SKM-1 (cell line): ENCODE measurements at regions not wholly inside any gene's neighbourhood (a gene's known extent, or its start where the extent isn't known, plus 50 kb on each side); places are given as distances from the start of the nearest gene placed in this dataset.
"Not testable (repeated sequence)": the region's sequence is repeated elsewhere in the genome, so short reads cannot be mapped to it uniquely, and the experiment has no call there.

ENCODE experiments used
- DNase-seq: peaks from one replicate; lab custom pipeline; 2025; ENCODE audit not compliant: unreplicated experiment; lab: John Stamatoyannopoulos, UW

DNA sequence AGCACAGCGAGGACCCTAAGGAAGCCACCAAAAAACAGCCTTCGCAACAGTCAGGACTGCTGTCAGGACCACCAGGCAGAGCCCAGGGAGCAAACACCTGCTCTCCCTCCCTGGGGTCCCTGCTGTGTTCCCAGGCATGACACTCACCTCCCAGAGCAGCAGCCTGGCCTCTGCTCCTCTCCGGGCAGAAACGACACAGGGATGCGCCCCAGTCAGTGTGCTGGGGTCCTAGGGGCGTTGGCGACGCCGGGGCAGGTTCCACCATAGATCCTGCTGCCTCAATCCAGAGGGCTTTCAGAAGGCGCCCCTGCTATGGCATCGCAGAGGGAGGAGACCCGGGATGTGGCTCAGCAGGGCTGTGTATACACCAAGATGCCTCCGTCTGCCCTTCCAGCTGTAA lies 169.7 kb upstream of the FOXD4L5 start:
- DNase-seq: not testable (repeated sequence)

DNA sequence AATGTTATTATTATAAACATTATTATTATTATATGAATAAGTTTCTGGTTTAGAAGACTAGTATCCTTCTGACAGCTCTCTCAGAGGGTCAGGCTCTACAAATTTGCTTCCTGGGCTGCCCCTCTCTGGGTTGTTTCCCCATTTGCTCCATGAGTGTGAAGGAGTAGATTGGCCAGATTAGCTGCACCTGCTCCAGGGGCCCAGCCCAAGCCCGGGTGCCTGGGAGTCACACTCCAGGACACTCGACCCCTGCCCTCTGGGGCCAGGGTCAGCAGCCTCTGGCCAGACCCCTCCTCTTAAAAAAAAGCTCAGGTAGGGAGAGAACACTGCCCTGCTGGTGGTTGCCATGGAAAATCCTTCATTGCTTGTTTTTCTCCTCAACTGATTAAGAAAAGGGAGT lies 169.0 kb upstream of the FOXD4L5 start:
- DNase-seq: not testable (repeated sequence)

DNA sequence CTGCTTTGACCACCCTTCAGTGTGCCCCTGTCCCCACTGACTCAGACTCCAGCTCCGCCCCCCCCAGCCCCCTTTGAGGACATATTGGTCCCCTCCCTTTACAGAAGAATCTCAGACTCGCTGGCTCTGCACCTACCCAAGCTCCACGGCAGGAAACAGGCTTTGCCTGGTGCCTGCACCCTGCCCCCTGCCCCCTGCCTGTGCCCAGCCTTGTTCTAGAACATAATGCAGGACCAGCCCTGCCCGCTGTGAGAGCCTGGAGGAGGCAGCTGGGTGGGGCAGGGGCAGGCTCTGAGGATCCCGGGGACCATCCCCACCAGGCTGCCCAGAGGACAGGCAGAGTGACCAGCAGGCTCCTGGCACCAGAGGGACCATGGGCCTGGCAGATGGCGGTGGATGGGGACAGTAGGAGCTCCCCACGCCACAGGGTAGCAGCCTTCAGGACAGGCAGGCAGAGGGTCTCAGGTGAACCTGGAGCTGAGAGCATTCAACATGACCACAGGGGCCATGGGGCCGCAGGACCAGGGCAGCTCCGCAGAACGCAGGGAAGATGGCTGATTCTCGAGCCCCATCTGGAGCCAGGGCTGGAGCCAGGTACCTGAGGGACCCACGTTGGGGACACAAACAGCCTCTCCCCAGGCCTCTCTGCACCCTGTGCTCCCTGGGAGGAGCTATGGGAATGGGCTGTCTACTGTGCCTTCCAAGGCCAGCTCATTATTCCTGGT lies 165.0 kb upstream of the FOXD4L5 start:
- not testable (repeated sequence) for DNase-seq

DNA sequence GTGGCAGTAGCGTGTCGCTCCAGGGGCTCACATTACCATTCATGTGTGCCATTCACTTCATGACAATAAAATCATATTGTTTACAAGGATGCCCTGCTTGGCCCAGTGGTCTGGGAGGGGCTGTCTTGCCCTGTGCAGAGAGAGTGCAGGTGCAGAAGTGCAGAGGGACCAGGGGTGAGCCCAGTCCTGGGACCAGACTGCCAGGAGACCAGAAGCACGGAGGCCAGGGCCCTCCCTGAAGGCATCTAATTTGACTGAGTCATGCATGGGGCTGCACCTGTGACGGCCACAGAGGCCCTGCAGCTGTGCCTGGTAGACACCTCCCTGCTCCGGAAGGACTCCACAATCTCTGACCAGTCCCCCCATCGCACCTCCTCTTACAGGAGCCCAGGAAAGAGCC lies 164.4 kb upstream of the FOXD4L5 start:
- DNase-seq: no peak

DNA sequence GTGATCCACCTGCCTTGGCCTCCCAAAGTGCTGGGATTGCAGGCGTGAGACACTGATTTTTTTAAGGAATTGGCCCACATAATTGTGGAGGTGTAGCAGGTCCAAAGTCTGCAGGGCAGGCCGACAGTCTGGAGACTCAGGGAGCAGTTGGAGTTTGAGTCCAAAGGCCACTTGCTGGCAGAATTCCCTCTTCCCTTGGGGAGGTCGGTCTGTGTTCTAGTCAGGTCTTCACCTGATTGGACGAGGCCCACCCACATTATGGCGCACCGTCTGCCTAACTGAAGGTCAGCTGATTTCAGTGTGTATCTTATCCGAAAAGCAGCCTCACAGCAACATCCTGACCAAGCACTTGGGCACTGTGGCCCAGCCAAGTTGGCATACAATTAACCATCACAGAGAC lies 162.1 kb upstream of the FOXD4L5 start:
- not testable (repeated sequence) for DNase-seq

DNA sequence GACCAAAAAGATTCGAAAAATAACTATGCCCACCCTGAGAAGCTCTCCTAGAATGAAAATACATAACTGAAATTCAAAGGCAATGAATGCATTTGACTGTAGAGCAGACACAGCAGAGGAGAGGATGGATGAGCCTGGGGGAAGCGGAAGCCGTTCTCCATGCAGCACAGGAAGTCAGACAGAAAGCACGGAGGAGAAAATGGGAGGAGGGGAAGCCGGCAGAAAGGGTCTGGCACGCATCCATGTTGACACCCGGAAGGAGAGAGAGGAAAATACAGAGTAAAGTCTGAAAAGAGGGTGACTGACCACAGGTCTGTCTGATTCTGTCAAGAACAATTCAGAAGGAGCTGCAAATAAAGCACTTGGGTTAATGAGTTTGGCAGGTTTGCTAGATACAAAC lies 161.0 kb upstream of the FOXD4L5 start:
- not testable (repeated sequence) for DNase-seq

DNA sequence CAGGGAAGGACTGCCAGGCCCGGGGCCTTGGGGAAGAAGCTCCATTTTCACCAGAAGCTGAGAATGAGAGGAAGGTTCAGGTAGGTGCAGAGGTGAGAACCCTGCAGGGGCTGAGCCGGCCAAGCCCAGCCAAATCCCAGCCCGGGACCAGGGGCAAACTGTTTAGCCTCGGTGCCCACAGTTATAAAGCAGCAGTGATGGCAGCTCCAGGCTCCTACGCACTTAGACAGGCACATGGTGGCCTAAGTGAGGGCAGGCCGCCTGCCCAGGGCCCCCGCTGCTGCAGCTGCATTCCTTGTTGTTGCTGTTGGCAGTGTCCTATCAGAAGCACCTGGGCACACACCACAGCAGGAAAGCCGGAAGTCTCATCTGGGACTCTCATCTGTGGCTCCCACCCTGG lies 159.9 kb upstream of the FOXD4L5 start:
- no peak for DNase-seq

DNA sequence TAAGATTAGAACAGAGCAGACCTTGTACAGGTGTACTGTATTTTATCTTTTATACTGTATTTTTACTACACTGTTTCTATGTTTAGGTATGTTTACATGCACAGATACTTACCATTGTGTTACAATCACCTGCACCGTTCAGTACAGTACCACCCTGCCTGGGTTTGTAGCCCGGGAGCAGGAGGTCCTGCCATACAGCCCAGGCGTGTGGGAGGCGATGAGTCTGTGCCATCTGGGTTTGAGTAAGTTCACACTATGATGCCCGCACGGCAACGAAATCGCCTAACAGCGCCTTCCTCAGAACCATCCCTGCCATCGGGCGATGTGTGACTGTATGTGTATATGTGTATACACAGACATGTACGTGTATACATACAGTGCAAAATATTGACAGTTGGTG lies 157.1 kb upstream of the FOXD4L5 start:
- not testable (repeated sequence) for DNase-seq

DNA sequence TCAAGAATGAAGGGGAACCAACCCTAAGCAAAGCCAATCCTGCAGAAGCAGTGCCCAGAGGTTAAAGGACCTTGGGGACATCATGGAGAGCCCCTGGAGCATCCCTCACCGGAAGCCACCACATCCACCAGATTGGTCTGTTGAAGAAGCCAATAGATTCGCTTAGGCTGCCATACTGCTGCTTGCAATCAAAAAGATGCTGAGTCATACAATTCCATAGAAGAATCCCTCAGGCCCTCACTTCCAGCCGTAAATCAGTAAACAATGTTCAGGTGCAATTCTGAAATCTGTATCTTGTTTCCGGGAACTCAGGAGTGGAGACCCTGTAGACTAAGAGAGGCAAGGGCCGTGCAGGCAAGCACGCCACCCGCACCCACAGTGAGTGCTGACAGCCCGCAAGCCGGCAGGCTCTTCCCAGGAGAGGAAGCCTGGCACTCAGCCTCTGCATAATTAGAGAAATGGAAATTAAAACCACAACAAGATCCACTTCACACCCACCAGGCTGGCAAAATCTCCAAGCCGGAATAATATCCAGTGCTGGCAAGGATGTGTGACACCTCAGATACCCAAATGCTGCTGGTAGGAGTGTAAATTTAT lies 156.4 kb upstream of the FOXD4L5 start:
- not testable (repeated sequence) for DNase-seq

DNA sequence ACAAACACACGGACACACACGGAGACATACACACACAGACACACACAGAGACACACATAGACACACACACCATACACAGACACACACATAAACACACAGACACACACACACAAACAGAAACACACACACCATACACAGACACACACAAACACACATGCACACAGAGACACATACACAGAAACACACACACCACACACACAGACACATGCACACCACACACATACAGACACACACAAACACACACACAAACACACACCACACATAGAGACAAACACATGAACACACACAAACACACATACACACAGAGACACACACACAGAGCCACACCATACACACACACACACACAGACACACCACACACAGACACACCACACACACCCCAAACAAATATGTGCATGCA lies 152.7 kb upstream of the FOXD4L5 start:
- no peak for DNase-seq

DNA sequence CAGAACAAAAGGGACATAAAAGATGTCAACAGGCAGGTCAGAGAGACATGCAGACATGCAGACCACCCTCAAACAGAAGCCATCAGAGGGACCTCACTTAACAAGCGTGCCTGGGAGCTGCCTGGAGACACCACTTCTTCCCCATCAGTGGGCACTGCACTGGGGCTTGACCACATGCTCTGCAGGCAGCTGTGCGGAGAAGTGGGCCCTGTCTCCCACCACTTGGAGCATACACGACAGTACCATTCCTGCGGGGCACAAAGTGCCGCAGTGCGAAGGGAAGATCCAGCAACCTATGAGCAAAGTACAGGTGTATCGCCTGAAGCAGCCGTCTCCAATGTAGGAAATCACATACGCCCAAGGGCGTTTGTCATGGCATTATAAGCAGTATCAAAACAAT lies 150.5 kb upstream of the FOXD4L5 start:
- DNase-seq: no peak

DNA sequence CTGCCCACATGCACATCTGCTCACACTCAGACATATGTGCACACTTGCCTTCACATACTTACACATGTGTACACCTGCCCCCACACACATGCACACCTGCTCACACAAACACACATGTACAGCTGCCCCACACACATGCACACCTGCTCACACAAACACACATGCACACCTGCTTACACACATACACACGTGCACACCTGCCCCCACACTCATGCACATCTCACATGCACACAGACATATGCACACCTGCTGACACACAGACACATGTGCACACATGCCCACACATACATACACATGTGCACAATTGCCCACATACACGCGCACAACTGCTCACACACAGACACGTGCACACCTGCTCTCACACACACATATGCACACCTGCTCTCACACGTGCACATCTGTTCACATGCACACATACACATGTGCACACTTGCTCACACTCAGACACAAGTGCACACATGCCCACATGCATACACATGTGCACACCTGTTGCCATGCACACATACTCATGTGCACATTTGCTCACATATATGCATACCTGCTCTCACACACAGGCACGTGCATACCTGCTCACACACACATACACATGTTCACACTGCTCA lies 147.8 kb upstream of the FOXD4L5 start:
- no peak for DNase-seq

DNA sequence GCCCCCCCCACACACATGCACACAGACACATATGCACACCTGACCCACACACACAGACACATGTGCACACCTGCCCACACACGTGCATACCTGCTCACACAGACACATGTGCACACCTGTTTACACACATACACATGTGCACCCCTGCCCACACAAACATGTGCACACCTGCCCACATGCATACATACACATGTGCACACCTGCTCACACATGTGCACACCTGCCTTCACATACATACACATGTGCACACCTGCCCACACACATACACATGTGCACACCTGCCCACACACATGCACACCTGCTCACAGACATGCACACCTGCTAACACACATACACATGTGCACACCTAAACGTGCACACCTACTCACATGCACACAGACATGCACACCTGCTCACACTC lies 147.0 kb upstream of the FOXD4L5 start:
- no peak for DNase-seq

DNA sequence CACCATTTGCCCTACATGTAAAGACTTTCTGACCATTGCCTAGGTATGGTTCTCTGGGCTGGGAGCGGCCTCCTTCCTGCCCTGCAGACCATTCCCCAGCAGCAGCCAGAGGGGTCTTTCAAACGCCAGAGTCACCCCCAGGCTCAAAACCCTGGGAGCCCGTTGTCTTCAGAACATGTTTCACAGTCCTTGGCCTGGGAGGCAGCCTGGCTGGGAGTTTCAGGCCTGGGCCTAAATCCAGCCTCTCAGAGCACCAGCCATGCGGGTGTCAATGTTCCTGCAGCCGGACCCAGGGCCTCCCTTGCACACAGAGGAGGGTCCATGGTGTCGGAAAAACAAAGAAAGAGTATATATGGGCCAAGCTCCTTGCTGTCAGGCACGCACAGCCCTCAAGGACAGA lies 145.2 kb upstream of the FOXD4L5 start:
- DNase-seq: no peak

DNA sequence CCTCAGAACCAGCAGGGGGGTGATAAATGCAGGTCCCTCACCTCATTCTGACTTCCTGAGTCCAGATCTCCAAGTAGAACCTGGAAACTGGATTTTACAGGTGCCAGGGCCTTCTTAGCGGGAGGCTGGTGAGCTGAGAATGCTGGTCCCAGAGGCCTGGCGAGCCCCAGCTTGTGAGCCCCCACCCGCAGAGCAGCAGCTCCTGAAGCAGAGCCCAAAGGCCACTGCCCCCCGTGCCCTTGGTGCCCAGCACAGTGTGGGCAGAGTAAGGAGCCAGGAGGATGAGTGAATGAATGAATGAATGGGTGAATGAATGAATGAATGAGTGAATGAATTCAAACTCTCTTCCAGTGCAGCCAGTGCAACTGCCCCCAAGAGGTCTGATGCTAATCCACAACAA lies 142.4 kb upstream of the FOXD4L5 start:
- DNase-seq: not testable (repeated sequence)

DNA sequence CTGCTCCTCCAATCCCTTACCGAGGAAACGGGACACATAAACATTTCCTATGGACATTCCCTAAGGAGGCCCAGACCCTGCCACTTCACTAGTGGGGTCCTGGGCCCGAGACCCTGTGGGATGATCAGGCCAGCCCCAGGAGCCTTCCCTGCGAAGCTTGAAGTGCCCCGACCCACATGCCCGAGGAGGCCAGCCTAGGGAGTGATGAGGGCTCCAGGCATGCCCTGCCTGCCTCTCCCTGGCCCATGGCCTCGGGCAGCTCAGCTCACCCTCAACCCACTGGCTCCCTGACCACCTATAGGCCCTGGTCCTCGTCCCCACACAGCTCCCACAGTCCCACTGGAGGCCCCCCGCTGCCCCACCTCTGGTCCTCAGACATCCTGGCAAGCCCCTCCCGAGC lies 141.8 kb upstream of the FOXD4L5 start:
- DNase-seq: not testable (repeated sequence)

DNA sequence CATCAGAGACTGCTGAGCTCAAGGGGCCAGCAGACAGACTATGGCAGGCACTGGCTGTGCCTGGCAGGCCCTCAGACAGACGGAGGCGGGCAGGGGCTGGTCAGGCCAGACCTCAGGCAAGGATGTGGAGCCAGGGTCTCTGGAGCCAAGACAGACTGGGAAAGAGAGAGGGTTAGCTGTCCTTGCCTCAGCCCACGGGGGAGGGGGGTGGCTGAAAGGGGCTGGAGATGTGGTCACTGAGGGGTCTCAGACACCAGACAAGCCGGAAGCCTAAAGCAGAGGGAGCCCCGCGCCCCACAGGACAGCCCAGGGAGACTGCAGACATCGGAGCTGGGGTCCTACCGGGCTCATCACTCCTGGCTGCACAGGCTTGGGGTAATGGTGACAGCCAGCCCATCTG lies 141.2 kb upstream of the FOXD4L5 start:
- no peak for DNase-seq

DNA sequence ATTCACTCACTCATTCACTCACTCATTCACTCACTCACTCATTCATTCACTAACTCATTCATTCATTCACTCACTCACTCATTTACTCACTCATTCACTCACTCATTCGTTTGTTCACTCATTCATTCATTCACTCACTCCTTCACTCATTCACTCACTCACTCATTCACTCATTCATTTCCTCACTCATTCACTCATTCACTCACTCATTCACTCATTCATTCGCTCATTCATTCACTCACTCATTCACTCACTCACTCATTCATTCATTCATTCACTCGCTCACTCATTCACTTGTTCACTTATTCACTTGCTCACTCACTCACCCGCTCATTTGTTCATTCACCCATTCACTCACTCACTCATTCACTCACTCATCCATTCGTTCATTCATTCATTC lies 140.2 kb upstream of the FOXD4L5 start:
- not testable (repeated sequence) for DNase-seq

DNA sequence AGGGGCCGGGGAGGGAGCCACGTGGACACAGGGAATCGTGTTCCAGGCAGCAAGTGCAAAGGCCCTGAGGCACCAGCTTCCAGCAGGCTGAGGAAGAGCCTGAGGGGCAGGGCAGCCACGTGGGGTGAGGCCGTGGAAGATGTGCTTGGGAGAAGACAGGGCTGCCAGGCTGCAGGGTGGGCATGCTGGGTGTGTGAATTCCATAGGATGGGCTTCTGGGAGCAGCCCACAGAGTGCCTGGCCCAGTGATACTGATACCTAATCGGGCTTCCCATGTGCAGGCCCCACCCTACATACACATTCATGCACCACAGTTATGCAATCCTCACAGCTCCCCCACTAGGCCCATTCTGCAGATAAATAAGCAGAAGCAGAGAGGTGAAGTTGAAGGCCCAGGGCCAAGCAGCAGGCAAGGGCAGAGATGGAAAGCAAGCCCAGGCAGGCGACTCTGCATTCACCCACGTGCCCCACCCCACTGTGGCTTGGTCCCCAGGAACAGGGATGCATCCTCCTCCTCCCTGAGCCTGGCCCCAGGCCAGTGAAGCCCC lies 139.5 kb upstream of the FOXD4L5 start:
- not testable (repeated sequence) for DNase-seq

DNA sequence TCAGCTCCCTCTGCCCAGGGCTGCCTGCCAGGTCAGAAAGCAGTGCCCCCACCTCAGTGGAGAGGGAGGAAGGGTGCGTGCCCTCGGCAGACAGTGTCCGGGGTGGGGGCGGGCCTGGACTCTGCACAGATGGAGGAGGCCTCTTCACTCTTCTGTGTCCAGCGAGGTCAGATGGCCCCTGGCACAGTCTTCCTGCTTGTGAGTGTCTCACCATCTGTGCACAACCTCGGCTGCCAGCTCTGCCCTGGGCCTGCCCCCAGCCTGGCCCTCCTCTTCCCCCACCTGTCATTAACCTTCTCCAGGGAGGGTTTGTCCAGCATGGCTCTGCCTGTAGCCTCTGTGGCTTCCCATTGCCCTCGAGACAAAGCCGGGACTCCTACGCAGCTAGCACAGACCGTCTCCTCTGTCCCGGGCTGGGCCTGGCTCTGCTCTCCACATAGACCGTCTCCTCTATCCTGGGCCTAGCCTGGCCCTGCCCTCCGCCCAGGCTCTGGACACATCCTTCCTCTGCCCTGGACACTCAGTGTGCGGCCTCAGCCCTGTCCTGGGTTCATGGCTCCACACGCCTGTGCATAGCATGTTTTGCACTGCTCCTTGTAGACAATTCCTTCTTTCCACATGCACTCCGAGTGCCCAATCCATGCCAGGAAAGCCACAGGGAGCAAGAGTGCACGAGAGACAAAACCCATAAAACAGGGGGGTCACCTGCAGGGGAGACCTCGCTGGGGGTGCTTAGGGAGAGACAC lies 138.9 kb upstream of the FOXD4L5 start:
- DNase-seq: not testable (repeated sequence)

DNA sequence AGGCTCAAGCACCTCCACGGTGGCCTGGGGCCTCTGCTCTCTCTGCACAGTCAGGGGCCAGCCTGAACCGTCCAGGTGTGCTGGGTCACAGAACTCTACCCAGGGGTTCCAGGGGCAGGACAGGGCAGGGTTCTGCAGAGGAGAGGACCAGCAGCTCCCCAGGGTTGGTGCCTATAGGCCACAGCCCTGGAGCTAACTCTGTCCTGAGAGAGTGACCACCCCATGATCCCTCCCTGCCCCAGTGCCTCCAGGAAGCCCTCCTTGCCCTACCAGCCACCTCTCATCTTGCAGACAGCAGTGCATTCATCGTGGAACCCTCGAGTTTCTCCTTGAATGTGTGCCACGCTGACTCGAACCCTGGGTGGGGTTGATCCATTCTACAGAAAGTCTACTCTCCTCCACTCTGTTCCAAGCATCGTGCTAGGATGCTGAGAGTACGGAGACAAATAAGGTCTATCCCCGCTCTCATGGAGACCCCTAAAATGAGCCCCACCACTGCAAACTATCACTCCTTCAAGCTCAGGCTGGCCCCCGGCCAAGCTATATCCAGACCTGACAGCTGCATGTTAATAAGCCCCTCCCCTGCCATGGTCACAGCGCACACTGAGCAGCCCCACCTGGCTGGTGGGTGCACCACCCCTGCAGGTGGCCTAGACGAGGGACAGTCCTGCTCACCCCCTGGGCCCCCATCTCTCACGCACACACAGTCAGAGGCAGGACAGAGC lies 138.1 kb upstream of the FOXD4L5 start:
- DNase-seq: not testable (repeated sequence)
